HG02840 (cell line): ENCODE measurements at regions not wholly inside any gene's neighbourhood (a gene's known extent, or its start where the extent isn't known, plus 50 kb on each side); places are given as distances from the start of the nearest gene placed in this dataset.

Source experiments
- ATAC-seq: cut with Tn5 transposase; IDR thresholded peaks from one replicate; pipeline ENCODE4 v1.9.1; 2021; ENCODE audit warnings: mild to moderate bottlenecking, moderate library complexity, moderate number of reproducible peaks; ENCODE audit not compliant: unreplicated experiment, low FRiP score

GRCh38 chr4:156029691-156030090, 76.0 kb upstream of the CTSO start:
- ATAC-seq, result no peak

GRCh38 chr4:156021298-156021697, 67.6 kb upstream of the CTSO start:
- ATAC-seq, result no peak

GRCh38 chr4:156019246-156019645, 65.6 kb upstream of the CTSO start:
- ATAC-seq, result no peak

- ATAC-seq, result no peak
Observed at GRCh38 chr4:156018383-156018782, 64.7 kb upstream of the CTSO start.

- ATAC-seq, result no peak
Observed at GRCh38 chr4:156015781-156016180, 62.1 kb upstream of the CTSO start.

GRCh38 chr4:156006192-156006591, 52.5 kb upstream of the CTSO start:
- no peak for ATAC-seq
